GM10266 (cell line): ENCODE measurements at regions not wholly inside any gene's neighbourhood (a gene's known extent, or its start where the extent isn't known, plus 50 kb on each side); places are given as distances from the start of the nearest gene placed in this dataset.
A peak's percentile ranks its signal among the peaks of the same experiment; 100 is the strongest.

Experiments
- DNase-seq: peaks from one replicate; pipeline ENCODE4 v3.0.0; 2012; ENCODE audit errors: extremely low spot score
- CTCF ChIP-seq: IDR thresholded peaks from 2 replicates; pipeline ENCODE4 v1.5.1; 2012; ENCODE audit warnings: mild to moderate bottlenecking, low read depth; ENCODE audit not compliant: control insufficient read depth, insufficient read depth; ENCODE audit errors: missing control alignments

GRCh38 chr1:36650200-36651065 lies 167.7 kb upstream of the CSF3R start:
- TF ChIP-seq CTCF: peak; percentile 81
- peak; percentile 57 for DNase-seq

GRCh38 chr1:36645867-36646266 lies 163.2 kb upstream of the CSF3R start:
- TF ChIP-seq CTCF: no peak

DNA sequence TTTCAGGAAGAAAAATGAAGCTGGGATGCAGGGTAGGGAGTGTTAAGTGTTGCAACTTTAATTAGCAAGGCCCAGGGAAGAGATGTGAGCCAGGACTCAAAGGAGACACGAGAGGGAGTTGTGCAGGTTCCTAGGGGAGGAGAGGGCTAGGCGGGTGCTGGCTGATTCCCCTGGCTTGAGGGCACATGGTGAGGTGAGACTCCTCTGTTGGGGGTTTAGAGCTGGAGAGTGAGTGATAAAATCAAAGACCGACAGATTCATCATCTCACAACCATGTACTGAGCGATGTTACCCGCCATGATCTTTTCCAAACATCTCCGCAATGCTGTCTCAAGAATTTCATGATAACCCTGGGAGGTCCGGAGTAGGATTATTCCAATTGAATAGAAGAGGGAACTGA lies 161.8 kb upstream of the CSF3R start:
- TF ChIP-seq CTCF: no peak
- DNase-seq: no peak

More at GRCh38 chr1:36645867-36646266, 163.2 kb upstream of the CSF3R start:
- DNase-seq: no peak

DNA sequence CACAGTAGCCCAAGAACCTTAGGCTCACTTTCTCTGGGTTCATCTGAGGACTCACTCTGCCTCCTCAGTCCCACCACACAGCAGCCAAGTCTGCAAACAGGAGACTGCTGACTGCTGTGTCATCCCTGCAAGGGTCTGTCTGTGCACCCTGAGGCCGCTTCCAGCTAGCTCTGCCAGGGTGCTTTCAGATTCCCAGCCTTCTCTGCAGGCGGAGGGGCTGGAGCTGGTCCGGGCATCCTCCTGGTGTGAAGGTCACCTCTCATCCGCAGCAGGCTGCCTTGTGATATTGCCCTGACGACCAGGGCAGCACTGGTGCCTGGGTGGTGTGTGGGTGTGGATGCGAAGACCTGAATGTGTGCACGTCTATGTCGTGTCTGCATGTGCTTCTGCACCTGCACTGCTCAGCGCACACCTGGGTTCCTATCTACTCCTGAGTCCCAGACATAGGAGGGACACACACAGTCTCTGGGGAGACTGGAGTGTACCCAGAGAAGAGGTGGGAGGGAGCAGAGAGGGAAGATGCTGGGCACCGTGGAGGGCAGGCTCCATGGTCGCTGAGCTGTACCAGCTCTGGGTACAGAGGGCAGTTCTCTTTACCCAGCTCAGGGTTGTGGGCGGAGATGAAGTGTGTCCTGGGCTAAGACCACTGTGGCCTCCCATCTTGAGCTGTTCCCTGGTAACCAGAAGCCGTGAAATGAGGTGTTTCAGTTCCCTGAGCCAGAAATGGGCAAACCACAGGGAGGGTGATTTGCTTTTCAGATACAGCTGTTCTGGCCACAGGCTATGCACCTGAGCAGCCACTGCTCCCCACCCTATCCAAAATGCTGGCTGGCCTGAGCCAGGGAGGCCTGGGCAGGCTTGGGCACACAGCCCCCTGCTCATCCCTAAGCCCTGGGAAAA lies 160.9 kb upstream of the CSF3R start:
- TF ChIP-seq CTCF: no peak
- no peak for DNase-seq

DNA sequence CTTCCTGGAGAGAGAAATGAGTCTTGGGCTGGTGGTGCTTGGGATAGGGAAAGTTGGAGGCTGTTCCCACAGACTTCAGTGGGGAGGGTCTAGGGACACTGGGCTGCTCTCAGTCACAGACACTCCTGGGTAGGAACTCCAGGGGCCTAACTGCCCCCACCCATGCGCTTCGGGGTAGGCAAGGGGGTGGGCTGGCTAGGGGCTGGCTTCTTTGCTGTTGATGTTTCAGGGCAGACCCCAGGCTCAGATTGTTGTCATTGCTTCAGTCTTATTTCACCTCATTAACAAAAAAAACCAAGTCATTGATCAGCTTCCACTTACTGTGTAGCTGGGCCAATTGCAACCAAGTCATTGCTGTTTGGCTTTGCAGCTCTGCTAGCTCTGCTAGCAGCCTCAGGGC lies 160.1 kb upstream of the CSF3R start:
- no peak for TF ChIP-seq CTCF
- DNase-seq: no peak

GRCh38 chr1:36641776-36642175 lies 159.1 kb upstream of the CSF3R start:
- no peak for TF ChIP-seq CTCF
- no peak for DNase-seq
